Epithelial cell of proximal tubule (primary cell): ENCODE measurements at regions not wholly inside any gene's neighbourhood (a gene's known extent, or its start where the extent isn't known, plus 50 kb on each side); places are given as distances from the start of the nearest gene placed in this dataset.
"Not testable (repeated sequence)": the region's sequence is repeated elsewhere in the genome, so short reads cannot be mapped to it uniquely, and the experiment has no call there.

Source experiments
- DNase-seq: peaks from one replicate; pipeline ENCODE4 v3.0.0-alpha.2; 2011; ENCODE audit warnings: low read depth
- H3K4me3 ChIP-seq: 2 replicates; pipeline ENCODE4 v1.5.1; 2011; ENCODE audit warnings: low read depth, mild to moderate bottlenecking, low read length
- CTCF ChIP-seq: conservative IDR thresholded peaks from 2 replicates; pipeline ENCODE4 v1.5.1; 2012; ENCODE audit warnings: low read depth, mild to moderate bottlenecking, low read length

- no peak for DNase-seq
- no peak for TF ChIP-seq CTCF
- H3K4me3 ChIP-seq = no peak overlapping the region
Measured at GRCh38 chr6:167479901-167480648, 155.2 kb downstream of the TTLL2 start.

GRCh38 chr6:167481307-167481926, 156.5 kb downstream of the TTLL2 start:
- no peak for DNase-seq
- TF ChIP-seq CTCF = no peak
- no peak overlapping the region for H3K4me3 ChIP-seq

GRCh38 chr6:167482801-167483200, 157.9 kb downstream of the TTLL2 start:
- DNase-seq, H3K4me3 ChIP-seq: not testable (repeated sequence)

GRCh38 chr6:167485186-167485978, 160.5 kb downstream of the TTLL2 start:
- H3K4me3 ChIP-seq = no peak overlapping the region
- peak; percentile 58 for TF ChIP-seq CTCF
- DNase-seq = no peak

- DNase-seq = no peak
- TF ChIP-seq CTCF = no peak
- H3K4me3 ChIP-seq = no peak overlapping the region
Measured at GRCh38 chr6:167487749-167488664, 163.1 kb downstream of the TTLL2 start.

- no peak for TF ChIP-seq CTCF
- H3K4me3 ChIP-seq = no peak overlapping the region
- DNase-seq = no peak
Measured at GRCh38 chr6:167491438-167492099, 166.7 kb downstream of the TTLL2 start.
